Activated CD4-positive, CD25-positive, alpha-beta regulatory T cell treated with anti-CD3 and anti-CD28 coated beads, Interleukin-2, amount 50 U/mL, for 24 hours (primary cell): ENCODE measurements at regions not wholly inside any gene's neighbourhood (a gene's known extent, or its start where the extent isn't known, plus 50 kb on each side); places are given as distances from the start of the nearest gene placed in this dataset.

Source experiments
- ATAC-seq, 2 donors: fragments of 150-1000 bp; cut with Tn5 transposase; one replicate each; pipeline ENCODE4 v1.10.0; 2021; ENCODE audit warnings: mild to moderate bottlenecking in 1 of 2, moderate library complexity in 1 of 2

DNA sequence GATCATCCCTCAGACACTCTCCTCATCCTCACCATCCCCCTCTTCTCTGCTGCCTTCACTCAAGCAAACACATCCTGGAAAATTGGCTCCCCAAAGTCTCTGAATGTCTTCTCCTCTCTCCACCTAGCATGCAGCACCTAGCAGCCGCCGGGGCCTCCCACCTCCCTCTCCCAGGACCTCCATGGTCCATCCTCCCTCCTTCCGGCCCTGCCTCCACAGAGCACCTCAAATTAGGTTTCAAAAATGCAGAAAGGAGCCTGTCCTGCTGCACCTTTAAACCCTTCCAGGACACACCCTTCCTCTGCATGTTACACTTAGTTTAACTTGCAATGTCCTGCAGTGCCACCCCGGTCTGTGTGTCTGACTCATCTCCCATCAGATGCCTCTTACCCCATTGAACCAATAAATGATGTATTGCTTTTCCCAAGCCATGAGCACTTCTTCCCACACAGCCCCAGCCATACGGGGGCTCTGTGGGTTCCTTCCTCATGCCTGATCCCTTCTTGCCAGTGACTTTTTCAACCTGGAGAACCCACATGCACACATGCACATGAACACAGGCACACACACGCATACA is 582.5 kb upstream of the MGMT start:
- ATAC-seq: no peak

DNA sequence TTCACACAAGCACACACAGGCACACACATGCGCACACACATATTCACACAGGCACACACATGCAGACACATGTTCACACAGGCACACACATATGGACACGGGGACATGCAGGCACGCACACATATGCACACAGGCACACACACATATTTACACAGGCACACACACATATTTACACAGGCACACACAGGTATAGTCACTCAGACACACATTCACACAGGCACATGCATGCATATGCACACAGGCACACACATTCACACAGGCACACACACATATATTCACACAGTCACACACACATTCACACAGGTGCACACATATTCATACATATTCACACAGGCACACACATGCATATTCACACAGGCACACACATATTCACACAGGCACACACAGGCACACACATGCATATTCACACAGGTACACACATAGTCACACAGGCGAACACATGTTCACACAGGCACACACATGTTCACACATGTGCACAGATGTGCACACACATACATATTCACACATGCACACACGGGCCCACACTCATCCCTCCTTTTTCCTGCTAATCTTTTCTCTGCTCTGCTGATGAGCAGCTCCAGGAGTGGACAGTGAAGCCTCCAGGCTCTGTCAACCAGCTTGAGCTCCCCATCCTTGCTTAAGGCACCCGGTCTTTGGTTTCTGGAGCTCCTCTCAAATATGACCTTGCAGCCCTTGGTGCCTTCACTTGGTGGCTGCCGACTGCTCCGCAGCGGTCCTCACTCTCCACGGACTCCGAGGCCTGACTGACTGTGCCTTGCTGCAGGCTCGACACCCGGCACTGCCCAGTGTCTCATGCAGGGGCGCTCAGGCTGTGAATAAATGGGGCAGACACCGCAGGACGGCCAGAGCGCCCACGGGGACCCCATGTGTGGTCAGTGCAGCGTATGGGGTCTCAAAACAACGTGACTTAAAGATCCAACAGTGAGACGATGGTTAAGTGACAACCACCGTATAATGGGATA is 581.2 kb upstream of the MGMT start:
- no peak for ATAC-seq

DNA sequence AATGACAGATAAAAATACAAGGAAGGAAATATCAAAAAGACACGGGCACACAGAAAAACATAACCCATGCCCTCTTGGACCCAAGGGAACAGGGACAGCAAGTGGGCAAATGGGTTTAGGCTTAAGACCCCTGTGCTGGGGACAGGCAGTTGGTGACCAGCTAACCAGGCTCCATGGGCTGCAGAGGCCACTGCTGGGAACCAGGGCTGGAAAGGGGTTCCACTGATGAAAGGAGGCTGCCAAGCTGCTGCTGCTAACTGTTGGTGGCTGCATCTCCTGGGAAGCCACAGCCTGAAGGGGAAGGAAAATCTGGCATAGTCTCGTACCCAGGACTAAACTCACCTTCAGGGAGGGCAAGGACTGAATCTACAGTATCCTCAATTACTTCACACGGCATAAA is 579.2 kb upstream of the MGMT start:
- ATAC-seq: no peak

DNA sequence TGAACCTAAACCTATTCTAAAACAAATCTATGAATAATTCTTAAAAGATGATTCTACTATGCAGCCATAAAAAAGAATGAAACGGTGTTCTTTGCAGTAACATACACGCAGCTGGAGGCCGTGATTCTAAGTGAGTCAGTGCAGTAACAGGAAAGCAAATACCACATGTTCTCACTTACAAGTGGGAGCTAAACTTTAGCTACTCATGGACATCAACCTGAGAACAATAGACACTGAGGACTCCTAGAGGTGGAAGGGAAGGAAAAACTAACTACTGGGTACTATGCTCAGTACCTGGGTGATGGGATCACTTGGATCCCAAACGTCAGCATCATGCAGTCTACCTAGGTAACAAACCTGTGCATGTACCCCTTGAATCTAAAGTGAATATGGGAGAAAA is 575.0 kb upstream of the MGMT start:
- no peak for ATAC-seq

DNA sequence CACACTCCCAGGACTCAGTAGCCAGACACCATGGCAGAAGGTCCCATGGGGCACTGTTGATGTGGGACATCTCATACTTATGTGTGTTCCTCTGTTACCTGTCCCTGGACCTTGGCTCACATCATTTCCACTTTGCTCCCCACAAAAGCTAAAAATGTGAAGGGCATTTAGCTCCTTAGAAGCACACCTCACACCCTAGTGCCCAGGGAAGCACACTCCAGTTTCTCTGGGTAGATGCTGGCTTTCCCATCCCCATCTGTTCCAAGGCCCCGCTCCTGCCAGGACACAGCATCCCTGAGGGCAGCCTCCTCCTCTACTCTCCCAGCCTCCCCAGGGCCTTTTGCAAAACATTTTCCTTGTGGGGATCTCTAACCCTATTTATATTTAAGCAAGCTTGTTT is 572.4 kb upstream of the MGMT start:
- no peak for ATAC-seq

DNA sequence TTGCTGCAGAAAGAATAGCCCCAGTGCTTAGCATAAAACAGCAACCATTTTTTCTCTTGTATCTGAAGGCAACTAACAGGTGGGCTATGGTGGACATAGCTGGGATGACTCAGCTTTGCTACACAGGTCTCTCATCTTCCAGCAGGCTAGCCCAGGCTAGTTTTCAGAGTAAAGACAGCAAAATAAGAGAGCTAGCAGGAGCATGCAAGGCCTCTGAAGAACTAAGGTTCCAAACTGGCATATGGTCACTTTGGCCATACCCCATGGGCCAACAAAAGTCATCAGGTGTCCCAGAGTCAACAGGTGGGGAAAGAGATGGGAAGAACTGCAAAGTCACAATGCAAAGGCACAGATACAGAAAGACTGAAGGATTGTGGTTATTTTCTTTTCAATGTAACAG is 571.6 kb upstream of the MGMT start:
- ATAC-seq: no peak

DNA sequence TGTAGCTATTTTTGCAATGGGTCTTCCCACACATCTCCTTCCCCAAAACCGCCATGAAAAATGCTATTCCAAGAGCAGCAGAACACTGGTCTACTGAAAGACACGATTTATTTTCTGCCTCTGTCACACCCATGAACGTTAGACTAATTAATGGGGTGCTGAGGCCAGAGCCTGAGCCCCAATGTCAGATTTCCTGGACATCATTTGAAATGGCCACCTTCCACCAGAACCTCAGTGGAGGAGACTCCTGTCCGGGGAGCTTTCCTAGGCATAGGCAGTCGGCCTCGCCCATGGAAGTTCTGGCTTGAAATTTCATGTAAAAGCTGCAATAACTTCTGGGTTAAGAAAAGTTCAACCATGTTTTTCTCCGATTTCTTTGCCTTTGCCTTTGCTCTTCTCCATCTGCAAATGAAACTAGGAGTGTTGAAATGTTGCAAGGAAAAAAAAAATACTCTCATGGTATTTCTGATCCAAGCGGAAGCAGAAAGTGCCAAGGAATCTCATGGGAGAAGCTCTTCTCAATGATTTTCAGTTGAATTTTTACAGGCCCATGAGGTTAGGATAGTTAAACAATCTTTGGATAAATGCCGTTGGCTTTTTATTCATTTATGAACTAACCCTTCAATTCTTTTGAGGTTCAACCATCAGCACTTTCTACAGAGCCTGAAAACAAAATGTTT is 570.8 kb upstream of the MGMT start:
- ATAC-seq: no peak

DNA sequence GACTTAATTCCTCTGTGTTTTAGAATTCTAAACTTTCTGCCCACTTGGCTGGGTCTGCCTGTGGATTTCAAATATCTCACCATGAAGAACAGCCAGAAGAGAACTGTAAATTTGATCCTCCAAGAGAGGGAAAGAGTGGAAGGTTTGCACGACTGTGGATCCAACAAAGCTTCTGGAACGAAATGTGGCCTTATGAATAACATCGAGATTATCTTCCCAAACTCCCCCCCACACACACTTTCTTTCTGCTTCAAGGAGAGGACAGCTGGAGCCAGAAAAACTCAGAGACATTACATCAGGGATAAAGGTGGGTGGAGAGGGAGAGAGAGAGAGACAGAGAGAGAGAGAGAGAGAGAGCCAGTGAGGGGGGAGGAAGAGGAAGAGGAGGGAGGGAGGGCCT is 570.1 kb upstream of the MGMT start:
- ATAC-seq: no peak

DNA sequence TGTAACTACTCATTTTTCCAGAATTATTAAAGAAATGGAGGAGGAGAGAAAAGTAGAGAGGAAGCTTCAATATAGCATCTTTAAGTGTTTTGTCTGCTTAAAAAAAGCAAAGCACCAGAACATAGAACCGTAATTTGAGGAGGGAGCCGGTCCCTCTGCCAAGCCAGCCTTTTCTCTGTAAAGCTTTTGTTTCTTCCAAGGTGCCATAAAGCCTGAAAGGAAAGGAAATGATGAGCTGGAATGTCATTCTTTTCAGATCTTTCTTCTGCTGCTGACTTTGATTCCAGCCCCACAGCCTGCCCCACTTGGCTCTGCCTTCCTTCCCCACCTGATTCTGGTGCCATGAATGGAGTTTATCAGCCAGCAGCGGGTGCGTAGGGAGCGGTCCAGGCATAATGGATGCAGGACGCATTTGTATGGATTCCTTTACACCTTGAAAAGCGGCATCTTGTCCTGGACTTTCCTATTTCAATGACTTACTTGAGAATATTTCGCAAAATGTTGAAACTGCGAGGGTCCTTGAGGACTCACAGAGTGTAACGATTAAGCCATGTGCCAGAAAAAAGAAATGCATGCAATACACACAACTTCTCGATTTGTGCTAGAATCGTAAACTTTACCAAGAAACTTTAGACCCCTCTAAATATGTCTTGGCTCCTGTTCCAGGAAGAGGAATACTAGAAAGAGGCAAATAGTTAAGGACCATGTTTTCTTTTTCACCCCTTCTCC is 569.5 kb upstream of the MGMT start:
- ATAC-seq: no peak

DNA sequence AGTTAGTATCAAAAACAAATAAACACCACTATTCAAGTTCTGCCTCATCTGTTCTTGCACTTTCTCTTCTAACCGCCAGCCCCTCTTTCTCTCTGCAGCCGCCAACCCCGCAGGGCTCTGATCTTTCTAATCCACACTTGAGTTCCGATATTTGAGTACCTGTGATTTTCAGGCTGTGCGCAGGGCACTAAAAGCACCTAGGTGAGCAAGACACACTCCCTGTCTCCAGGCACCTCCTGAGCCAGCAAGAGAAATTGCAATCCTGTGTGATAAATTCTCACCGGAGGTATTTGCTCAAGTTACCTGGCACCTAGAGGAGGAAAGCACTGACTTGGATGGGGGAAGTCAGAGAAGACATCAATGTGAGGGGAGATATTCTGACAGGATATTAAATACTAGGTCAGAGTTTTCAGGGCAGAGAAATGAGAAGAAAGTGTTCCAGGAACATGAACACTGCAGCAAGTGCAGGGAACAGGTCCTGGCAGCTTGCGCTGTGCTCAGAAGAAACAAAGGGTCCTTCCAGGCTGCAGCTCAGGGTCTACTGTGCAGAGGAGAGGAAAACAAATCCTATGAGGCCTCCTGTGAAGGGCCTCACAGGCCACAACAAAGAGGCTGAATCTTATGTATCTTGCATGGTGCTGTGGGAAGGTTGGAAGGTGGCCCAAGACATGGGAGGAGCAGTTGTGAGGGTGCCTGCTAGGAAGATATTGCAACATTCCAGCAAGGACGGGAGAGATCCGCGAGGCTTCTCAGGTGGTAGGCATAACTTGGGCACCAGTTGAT is 568.7 kb upstream of the MGMT start:
- no peak for ATAC-seq

DNA sequence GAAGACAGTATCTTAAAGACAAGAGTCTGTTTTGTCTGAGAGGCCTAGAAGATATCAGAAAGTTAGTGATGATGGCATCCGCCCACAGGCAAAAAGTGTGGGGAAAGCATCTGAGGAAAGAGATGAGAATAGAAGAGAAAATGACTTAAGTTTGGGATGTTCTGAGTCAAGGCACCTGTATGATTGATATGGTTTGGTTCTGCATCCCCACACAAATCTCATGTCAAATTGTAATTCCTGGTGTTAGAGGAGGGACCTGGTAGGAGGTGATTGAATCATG is 568.2 kb upstream of the MGMT start:
- ATAC-seq: no peak

DNA sequence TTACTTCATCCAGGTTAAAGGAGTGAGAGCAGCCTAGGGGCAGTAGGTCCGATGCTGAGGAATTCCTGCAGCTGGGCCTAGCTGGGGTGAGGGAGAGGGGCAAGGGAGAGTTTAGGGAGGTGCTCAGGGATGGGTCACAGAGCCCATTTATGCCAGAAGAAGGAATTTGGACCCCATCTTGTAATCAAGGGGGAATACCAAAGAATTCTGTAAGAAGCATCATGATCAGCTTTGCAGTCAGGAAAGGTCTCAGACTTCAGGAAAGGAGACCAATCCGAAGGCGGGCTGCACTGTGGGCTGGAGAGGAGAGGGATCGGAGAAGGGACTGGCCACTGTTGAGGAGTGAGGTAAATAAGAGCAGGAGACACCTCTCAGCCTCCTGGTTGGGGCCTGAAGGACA is 566.6 kb upstream of the MGMT start:
- ATAC-seq: no peak

DNA sequence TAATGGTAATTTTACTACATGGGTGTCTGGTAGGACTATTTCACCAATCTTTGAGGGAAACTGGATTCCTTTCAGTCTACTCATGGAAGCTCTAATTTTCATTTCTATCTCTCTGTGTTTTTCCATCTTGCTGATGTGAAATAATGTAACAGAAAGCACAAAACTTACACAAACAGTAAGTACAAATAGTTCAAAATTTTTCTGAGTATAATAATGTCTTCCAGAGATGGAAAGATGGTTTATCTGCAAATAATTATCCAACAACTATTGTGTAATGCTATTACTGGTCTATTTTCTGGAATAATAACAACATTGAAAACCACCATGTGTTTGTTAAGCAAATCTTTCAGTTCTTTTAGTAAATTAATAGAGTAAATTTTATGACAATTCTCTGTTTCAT is 565.8 kb upstream of the MGMT start:
- ATAC-seq: no peak

DNA sequence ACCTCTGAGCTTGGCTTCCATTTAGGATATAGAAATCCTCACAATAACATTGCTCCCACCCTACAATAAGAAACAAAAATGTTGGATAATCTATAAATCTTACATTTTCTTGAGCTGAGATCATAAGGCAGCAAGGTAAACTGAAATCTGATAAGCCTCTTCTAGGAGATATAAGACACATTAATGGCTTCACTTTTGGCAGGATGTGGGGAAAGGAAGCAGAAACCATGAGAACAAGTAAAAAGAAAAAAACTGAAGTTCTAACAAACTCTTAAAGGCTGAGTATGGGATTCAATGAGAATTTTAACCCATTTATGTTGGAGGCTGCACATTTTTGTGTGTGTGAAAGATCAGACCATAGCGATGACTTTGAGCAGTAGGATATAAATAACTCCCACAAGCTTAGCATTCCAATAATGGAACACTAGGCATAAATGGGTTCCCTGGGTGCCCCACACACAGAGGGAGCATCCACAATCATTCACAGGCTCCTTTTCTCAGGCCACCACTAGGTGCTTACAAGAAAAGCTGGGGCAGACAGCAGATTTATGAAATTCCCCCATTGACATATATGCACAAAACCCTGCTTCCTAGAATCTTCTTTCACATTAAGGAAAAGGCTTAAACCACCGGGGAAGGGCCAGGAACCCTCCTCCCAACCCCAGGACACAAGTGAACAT is 564.9 kb upstream of the MGMT start:
- ATAC-seq: no peak

DNA sequence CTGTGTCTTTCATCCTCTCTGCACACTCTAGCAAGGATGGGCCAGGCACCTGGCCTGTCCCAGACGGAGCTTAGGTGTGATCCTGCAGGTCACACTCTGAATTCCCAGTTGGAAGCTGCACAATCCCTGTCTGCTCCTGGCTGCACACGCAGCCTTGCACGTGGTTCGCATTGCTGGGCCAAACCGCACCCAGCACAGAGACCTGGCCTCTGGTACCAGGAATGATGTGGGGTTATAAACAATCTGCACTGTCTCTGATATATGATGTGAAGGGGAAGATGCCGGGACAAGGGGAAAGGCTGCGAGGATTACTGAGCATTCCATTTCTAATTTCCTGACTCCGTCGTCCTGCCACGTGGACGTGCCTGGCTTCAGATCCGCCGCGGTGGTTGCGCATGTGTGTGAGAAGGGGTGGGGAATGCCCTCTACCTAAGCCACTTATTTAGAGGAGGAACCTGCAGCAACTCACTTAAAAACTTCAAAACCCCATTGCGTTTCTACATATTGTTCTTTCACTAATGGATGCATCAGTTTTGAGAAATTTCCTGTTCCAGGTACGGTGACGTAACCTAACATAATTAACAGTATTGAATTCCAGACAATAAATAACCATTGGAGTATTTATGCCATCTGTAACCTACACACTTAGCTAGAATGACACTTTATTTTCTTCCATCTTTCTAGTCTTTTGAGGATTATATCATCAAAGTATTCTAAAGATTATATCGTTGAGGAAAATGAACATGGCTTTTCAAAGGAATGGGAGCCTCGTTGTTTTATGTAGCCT is 559.7 kb upstream of the MGMT start:
- ATAC-seq: no peak

DNA sequence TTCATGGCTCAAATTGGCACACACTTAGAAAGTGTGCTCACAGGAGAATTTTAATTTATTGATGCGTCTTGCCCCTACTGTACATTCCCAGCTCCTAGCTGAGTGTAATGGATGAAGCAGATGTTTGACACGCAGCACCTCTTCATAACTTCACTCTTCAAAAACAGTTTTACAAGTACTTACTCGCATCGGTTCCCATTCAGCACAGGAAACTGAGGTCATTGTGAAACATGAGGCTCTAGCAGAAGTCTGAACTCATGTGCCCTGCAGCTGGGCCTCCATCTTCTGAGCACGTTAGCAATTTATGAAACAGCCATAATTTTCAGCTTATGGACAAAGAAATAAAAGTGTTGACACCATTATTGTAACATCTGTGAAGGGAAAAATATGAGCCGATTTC is 558.9 kb upstream of the MGMT start:
- ATAC-seq: no peak

DNA sequence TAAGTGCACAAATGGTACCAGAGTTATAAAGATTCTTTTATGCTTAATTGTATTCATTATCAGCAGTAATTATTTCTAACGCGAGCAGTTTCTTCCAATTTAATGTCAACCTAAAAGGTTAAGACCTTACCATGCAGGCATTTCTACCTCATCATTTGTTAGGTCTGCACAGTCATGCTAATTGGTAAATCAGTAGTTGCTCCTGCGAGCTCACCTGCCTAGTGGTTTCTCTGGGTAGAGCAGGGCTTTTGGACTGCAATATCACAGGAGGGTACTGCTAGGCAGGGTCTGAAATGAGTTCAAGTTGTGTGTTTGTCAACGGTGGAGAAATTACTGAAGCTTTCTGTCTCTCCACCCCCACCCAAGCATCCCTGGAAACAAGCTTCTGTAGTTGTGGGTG is 558.5 kb upstream of the MGMT start:
- ATAC-seq: no peak

DNA sequence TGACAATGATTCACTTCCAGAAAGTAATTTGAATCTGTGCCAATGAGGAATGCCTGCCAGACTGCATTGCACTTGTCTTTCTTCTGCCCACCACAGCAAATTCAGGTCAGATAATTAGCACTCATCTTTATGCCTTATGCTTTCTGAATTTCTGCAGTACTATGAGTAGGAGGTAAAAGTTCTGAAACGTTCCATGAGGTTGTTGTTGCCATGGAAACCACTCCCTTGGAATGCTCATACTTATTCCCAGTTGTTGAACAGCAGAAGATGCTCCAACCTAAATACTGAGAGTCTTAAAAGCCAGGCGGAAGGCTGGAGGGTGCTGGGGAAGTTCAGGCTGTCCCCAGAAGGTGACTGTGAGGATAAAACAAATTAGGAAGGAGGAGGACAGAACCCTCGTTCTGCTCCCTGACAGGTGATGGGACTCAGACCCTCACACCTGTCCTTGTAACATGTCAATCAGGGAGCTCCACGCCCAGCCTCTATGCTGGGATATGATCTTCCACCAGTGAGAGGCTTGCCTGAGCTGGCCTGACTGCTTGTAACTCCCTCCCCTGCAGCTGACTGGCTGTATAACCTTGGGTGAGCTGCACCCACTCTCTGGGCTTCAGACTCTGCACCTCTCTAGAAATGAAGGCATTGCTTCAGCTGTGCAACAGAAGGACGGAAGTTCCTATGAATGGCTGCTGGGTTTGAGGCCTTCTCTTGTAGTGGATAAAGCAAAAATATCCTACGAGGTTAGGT is 554.3 kb upstream of the MGMT start:
- peak in 1 of 2 donors; percentile 29 for ATAC-seq

DNA sequence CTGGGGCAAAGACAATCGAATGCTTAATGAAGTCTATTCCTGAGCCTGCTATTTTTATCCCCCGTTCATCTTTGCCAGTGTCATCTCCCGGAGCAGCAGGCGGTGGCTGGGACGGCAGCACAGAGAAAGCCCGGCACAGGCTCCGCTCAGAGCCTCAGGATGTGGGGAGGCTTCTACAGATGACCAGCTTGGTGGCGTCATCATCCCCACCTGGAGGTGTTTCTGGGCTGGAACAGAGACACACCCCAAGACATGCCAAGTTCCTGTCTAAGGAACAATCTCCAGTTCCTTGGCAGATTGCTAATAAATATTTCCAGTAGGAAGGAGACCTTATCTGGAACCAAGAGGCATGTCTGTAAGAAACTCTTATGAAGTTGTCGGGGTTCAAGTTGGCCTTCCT is 552.4 kb upstream of the MGMT start:
- no peak for ATAC-seq

DNA sequence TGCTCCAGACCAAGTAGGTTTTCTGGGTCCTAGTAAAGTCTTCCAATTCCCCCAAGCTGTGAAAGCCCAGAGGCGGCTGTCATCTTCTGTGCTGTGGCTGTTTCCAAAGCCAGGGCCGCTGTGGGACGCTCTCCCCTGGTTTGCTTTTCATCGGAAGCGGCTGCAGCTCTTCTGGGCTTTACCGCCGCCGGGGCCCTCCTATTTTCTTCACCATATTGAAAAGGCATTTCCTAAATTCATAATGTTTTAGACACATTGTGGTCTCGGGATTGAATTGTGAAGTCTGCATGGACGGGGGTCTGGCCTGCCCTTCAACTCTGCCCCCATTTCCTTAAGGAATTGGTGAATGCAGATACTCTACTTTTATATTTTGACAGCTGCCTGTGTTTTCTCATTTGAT is 551.4 kb upstream of the MGMT start:
- ATAC-seq: no peak
